ENCODE measurements at regions not wholly inside any gene's neighbourhood (a gene's known extent, or its start where the extent isn't known, plus 50 kb on each side); places are given as distances from the start of the nearest gene placed in this dataset.
"Not testable (repeated sequence)": the region's sequence is repeated elsewhere in the genome, so short reads cannot be mapped to it uniquely, and the experiment has no call there.

DNA sequence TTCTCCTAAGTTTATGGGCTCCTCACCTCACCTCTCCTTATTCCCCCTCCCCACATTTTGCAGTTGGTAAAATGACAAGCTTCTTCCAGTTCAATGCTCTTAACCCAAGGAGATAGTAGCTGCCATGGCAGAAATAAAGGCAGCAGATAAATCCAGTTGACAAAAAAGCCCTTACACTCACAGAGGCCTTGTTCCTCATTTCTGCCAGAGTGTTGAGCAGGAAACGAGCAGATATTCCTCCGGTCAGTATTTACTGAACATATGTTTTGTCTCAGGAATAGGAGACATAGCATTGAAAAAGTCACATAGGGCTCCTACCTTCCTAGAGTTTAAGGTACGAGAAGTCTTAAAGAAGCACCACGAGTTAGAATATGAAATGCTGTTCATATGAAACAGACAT, 493.7 kb upstream of the TNP1 start:
- BruUV-seq (replicated peaks), result no TSS peak
- no peak for TF ChIP-seq EZH2phosphoT487 (IDR thresholded peaks at IDR 0.05; ENCODE audit: borderline replicate concordance, low read depth, low read length)
- TF ChIP-seq, protein P1, sequence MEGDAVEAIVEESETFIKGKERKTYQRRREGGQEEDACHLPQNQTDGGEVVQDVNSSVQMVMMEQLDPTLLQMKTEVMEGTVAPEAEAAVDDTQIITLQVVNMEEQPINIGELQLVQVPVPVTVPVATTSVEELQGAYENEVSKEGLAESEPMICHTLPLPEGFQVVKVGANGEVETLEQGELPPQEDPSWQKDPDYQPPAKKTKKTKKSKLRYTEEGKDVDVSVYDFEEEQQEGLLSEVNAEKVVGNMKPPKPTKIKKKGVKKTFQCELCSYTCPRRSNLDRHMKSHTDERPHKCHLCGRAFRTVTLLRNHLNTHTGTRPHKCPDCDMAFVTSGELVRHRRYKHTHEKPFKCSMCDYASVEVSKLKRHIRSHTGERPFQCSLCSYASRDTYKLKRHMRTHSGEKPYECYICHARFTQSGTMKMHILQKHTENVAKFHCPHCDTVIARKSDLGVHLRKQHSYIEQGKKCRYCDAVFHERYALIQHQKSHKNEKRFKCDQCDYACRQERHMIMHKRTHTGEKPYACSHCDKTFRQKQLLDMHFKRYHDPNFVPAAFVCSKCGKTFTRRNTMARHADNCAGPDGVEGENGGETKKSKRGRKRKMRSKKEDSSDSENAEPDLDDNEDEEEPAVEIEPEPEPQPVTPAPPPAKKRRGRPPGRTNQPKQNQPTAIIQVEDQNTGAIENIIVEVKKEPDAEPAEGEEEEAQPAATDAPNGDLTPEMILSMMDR (conservative IDR thresholded peaks at IDR 0.05; ENCODE audit: low read length), result no peak
- no peaks in the 10 kb centered on the region for H3K4me1 ChIP-seq (ENCODE audit: insufficient read depth, low read length, poor library complexity, severe bottlenecking)
- POLR2A ChIA-PET, result no interaction called here
- H3K36me3 ChIP-seq (ENCODE audit: insufficient read depth, low read length), result no peaks in the 10 kb centered on the region
- no peaks in the 10 kb centered on the region for H3K9me3 ChIP-seq (ENCODE audit: low read length)
- CTCF ChIA-PET (ENCODE audit: unreplicated experiment), result no interaction called here
- H3K9me2 ChIP-seq (ENCODE audit: insufficient read depth, low read length), result no peaks in the 10 kb centered on the region
- H3K27ac ChIP-seq (ENCODE audit: low read depth, low read length, poor library complexity, severe bottlenecking), result no peak overlapping the region
- intact Hi-C loops (cut with micrococcal nuclease; ENCODE audit: unreplicated experiment), result no loop called here
- no peak for DNase-seq (ENCODE audit: low spot score)
- no peak overlapping the region for H3K4me3 ChIP-seq (ENCODE audit: low read depth, low read length, poor library complexity, severe bottlenecking)
- no peaks in the 10 kb centered on the region for H3K79me2 ChIP-seq (ENCODE audit: insufficient read depth, low read depth, low read length)
- no peaks in the 10 kb centered on the region for H4K20me1 ChIP-seq (ENCODE audit: insufficient read depth, low read length)
- H3K4me2 ChIP-seq (ENCODE audit: low read length), result no peak overlapping the region
- H2AFZ ChIP-seq (ENCODE audit: low read length), result no peak overlapping the region

DNA sequence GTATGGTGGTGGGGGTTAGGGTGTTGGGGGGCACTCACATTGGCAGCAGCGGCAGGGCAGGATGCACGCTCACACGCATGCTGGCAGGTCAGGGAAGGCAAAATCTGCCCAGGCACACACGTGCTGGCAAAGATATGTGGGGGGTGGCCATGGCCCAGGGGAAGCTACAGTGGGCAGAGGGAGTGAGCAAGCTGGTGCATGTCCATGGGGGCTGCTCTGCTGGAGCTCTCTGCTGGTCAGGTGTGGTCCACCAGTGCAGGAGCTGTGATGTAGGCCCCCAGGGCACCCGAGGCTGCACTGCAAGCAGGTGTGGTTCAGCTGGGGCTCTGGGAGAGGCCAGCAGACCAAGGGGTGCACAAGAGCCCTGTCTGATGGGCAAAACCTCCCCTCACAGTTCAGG, 491.5 kb upstream of the TNP1 start:
- H3K9me3 ChIP-seq (ENCODE audit: low read length), result no peaks in the 10 kb centered on the region
- H3K36me3 ChIP-seq (ENCODE audit: insufficient read depth, low read length), result no peaks in the 10 kb centered on the region
- POLR2A ChIA-PET, result no interaction called here
- H3K4me2 ChIP-seq (ENCODE audit: low read length), result no peak overlapping the region
- no peaks in the 10 kb centered on the region for H3K79me2 ChIP-seq (ENCODE audit: insufficient read depth, low read depth, low read length)
- no peak overlapping the region for H3K4me3 ChIP-seq (ENCODE audit: low read depth, low read length, poor library complexity, severe bottlenecking)
- H2AFZ ChIP-seq (ENCODE audit: low read length), result no peak overlapping the region
- no peaks in the 10 kb centered on the region for H4K20me1 ChIP-seq (ENCODE audit: insufficient read depth, low read length)
- TF ChIP-seq, protein P1 (conservative IDR thresholded peaks at IDR 0.05; ENCODE audit: low read length), result no peak
- no peak for TF ChIP-seq EZH2phosphoT487 (IDR thresholded peaks at IDR 0.05; ENCODE audit: borderline replicate concordance, low read depth, low read length)
- H3K9me2 ChIP-seq (ENCODE audit: insufficient read depth, low read length), result no peaks in the 10 kb centered on the region
- CTCF ChIA-PET (ENCODE audit: unreplicated experiment), result no interaction called here
- BruUV-seq (replicated peaks), result no TSS peak
- no peak for DNase-seq (ENCODE audit: low spot score)
- no peaks in the 10 kb centered on the region for H3K4me1 ChIP-seq (ENCODE audit: insufficient read depth, low read length, poor library complexity, severe bottlenecking)
- intact Hi-C loops (cut with micrococcal nuclease; ENCODE audit: unreplicated experiment), result no loop called here
- no peak overlapping the region for H3K27ac ChIP-seq (ENCODE audit: low read depth, low read length, poor library complexity, severe bottlenecking)

DNA sequence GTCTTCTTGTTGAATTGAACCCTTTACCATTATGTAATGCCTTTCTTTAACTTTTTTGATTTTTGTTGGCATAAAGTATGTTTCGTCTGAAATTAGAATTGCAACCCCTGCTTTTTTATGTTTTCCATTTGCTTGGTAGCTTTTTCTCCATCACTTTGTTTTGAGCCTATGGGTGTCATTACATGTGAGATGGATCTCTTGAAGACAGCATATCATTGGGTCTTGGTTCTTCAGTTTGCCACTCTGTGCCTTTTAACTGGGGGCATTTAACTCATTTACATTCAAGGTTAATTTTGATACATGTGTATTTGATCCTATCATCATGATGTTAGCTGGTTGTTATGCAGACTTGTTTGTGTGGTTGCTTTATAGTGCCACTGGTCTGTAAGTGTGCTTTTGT, 489.4 kb upstream of the TNP1 start:
- no peaks in the 10 kb centered on the region for H3K9me3 ChIP-seq (ENCODE audit: low read length)
- no peaks in the 10 kb centered on the region for H3K79me2 ChIP-seq (ENCODE audit: insufficient read depth, low read depth, low read length)
- intact Hi-C loops (cut with micrococcal nuclease; ENCODE audit: unreplicated experiment), result no loop called here
- no peaks in the 10 kb centered on the region for H3K4me1 ChIP-seq (ENCODE audit: insufficient read depth, low read length, poor library complexity, severe bottlenecking)
- no peak overlapping the region for H3K27ac ChIP-seq (ENCODE audit: low read depth, low read length, poor library complexity, severe bottlenecking)
- no peak for DNase-seq (ENCODE audit: low spot score)
- BruUV-seq (replicated peaks), result no TSS peak
- no peak overlapping the region for H3K4me2 ChIP-seq (ENCODE audit: low read length)
- no peak for TF ChIP-seq EZH2phosphoT487 (IDR thresholded peaks at IDR 0.05; ENCODE audit: borderline replicate concordance, low read depth, low read length)
- TF ChIP-seq, protein P1 (conservative IDR thresholded peaks at IDR 0.05; ENCODE audit: low read length), result no peak
- H3K4me3 ChIP-seq (ENCODE audit: low read depth, low read length, poor library complexity, severe bottlenecking), result no peak overlapping the region
- no peaks in the 10 kb centered on the region for H3K9me2 ChIP-seq (ENCODE audit: insufficient read depth, low read length)
- POLR2A ChIA-PET, result no interaction called here
- CTCF ChIA-PET (ENCODE audit: unreplicated experiment), result no interaction called here
- no peak overlapping the region for H2AFZ ChIP-seq (ENCODE audit: low read length)
- H4K20me1 ChIP-seq (ENCODE audit: insufficient read depth, low read length), result no peaks in the 10 kb centered on the region
- H3K36me3 ChIP-seq (ENCODE audit: insufficient read depth, low read length), result no peaks in the 10 kb centered on the region

DNA sequence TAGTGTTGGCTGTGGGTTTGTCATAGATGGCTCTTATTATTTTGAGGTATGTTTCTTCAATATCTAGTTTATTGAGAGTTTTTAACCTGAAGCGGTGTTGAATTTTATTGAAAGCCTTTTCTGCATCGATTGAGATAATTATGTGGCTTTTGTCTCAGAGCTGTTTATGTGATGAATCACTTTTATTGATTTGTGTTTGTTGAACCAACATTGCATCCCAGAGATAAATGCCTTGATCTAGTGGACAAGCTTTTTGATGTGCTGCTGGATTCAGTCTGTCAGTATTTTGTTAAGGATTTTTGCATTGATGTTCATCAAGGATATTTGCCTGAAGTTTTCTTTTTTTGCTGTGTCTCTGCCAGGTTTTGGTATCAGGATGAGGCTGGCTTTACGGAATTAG, 487.8 kb upstream of the TNP1 start:
- H3K27ac ChIP-seq (ENCODE audit: low read depth, low read length, poor library complexity, severe bottlenecking); H3K9me2 ChIP-seq (ENCODE audit: insufficient read depth, low read length); H3K4me2 ChIP-seq (ENCODE audit: low read length); H3K4me1 ChIP-seq (ENCODE audit: insufficient read depth, low read length, poor library complexity, severe bottlenecking); H3K79me2 ChIP-seq (ENCODE audit: insufficient read depth, low read depth, low read length); H3K36me3 ChIP-seq (ENCODE audit: insufficient read depth, low read length); H4K20me1 ChIP-seq (ENCODE audit: insufficient read depth, low read length); intact Hi-C loops (cut with micrococcal nuclease; ENCODE audit: unreplicated experiment); H3K9me3 ChIP-seq (ENCODE audit: low read length); CTCF ChIA-PET (ENCODE audit: unreplicated experiment); H2AFZ ChIP-seq (ENCODE audit: low read length); DNase-seq (ENCODE audit: low spot score); H3K4me3 ChIP-seq (ENCODE audit: low read depth, low read length, poor library complexity, severe bottlenecking); BruUV-seq (replicated peaks): not testable (repeated sequence)
- POLR2A ChIA-PET, result interaction anchor here (1.2 kb wide), 1 partner anchor 18 kb away, joined by 4 read pairs; no protein-coding TSS in a partner anchor

DNA sequence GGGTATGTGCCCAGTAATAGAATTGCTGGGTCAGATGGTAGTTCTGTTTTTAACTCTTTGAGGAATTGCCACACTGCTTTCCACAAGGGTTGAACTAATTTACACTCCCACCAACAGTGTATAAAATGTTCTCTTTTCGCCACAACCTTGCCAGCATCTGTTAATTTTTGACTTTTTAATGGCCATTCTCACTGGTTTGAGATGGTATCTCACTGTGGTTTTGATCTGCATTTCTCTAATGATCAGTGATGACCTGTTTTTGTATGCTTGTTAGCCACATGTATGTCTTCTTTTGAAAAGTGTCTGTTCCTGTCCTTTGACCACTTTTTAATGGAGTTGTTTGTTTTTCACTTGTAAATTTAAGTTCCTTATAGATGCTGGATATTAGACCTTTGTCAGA, 486.2 kb upstream of the TNP1 start:
- POLR2A ChIA-PET; H3K4me1 ChIP-seq (ENCODE audit: insufficient read depth, low read length, poor library complexity, severe bottlenecking); H4K20me1 ChIP-seq (ENCODE audit: insufficient read depth, low read length); H2AFZ ChIP-seq (ENCODE audit: low read length); DNase-seq (ENCODE audit: low spot score); intact Hi-C loops (cut with micrococcal nuclease; ENCODE audit: unreplicated experiment); CTCF ChIA-PET (ENCODE audit: unreplicated experiment); H3K4me2 ChIP-seq (ENCODE audit: low read length); H3K9me2 ChIP-seq (ENCODE audit: insufficient read depth, low read length); H3K27ac ChIP-seq (ENCODE audit: low read depth, low read length, poor library complexity, severe bottlenecking); BruUV-seq (replicated peaks); H3K9me3 ChIP-seq (ENCODE audit: low read length); H3K36me3 ChIP-seq (ENCODE audit: insufficient read depth, low read length); H3K4me3 ChIP-seq (ENCODE audit: low read depth, low read length, poor library complexity, severe bottlenecking); H3K79me2 ChIP-seq (ENCODE audit: insufficient read depth, low read depth, low read length): not testable (repeated sequence)
